Fibroblast of lung (primary cell): ENCODE measurements at regions not wholly inside any gene's neighbourhood (a gene's known extent, or its start where the extent isn't known, plus 50 kb on each side); places are given as distances from the start of the nearest gene placed in this dataset.

Source experiments
- DNase-seq, 2 donors: peaks; one replicate each; pipeline versions ENCODE4 v3.0.0 to v3.0.0-alpha.2; 2010; ENCODE audit warnings: low read depth in 2 of 2
- H2AFZ ChIP-seq: 2 replicates; pipeline ENCODE4 v1.5.1; 2012; ENCODE audit warnings: low read length, control low read depth, inconsistent platforms
- H3K27ac ChIP-seq: 2 replicates; pipeline ENCODE4 v1.5.1; 2011; ENCODE audit warnings: low read length, control low read depth; ENCODE audit not compliant: insufficient read depth
- H3K27me3 ChIP-seq: 2 replicates; pipeline ENCODE4 v1.5.1; 2011; ENCODE audit warnings: mild to moderate bottlenecking, low read length; ENCODE audit not compliant: control insufficient read depth, insufficient read depth
- H3K36me3 ChIP-seq: 2 replicates; pipeline ENCODE4 v1.5.1; 2011; ENCODE audit warnings: low read length; ENCODE audit not compliant: control insufficient read depth, insufficient read depth
- H3K4me1 ChIP-seq: 2 replicates; pipeline ENCODE4 v1.5.1; 2011; ENCODE audit warnings: low read length; ENCODE audit not compliant: control insufficient read depth, insufficient read depth; ENCODE audit errors: extremely low read depth
- H3K4me2 ChIP-seq: 2 replicates; pipeline ENCODE4 v1.5.1; 2011; ENCODE audit warnings: low read length, control low read depth; ENCODE audit not compliant: insufficient read depth; ENCODE audit errors: extremely low read depth
- H3K4me3 ChIP-seq, 4 experiments: fragments of 200-600 bp in 1 of 4; sonication (generic) in 1 of 4; replicated peaks in 1 of 4; 2 replicates each; pipeline ENCODE4 v1.5.1; 2011 to 2016; ENCODE audit warnings: low read length in 4 of 4, low read depth in 3 of 4, mild to moderate bottlenecking in 3 of 4, control low read depth in 2 of 4, inconsistent platforms in 1 of 4, mixed read lengths in 1 of 4; ENCODE audit not compliant: insufficient read depth in 1 of 4; ENCODE audit errors: control extremely low read depth in 1 of 4
- H3K79me2 ChIP-seq: 2 replicates; pipeline ENCODE4 v1.5.1; 2012; ENCODE audit warnings: mild to moderate bottlenecking, low read length, inconsistent platforms; ENCODE audit not compliant: control insufficient read depth, insufficient read depth
- H3K9ac ChIP-seq: 2 replicates; pipeline ENCODE4 v1.5.1; 2011; ENCODE audit warnings: mild to moderate bottlenecking, low read length, control low read depth; ENCODE audit not compliant: insufficient read depth
- H3K9me3 ChIP-seq: 2 replicates; pipeline ENCODE4 v1.5.1; 2012; ENCODE audit warnings: low read depth, low read length; ENCODE audit not compliant: control insufficient read depth, insufficient read depth
- H4K20me1 ChIP-seq: 2 replicates; pipeline ENCODE4 v1.5.1; 2011; ENCODE audit warnings: low read length; ENCODE audit not compliant: control insufficient read depth, insufficient read depth; ENCODE audit errors: extremely low read depth
- CTCF ChIP-seq, 2 donors: IDR thresholded peaks in 1 of 2; conservative IDR thresholded peaks in 1 of 2; 1 replicate in 1 of 2; 2 replicates in 1 of 2; pipeline ENCODE4 v1.5.1; 2011 to 2012; ENCODE audit warnings: low read length in 2 of 2, control low read depth in 1 of 2, inconsistent platforms in 1 of 2, low read depth in 1 of 2, mild to moderate bottlenecking in 1 of 2
- EZH2 ChIP-seq: IDR thresholded peaks from 2 replicates; pipeline ENCODE4 v1.5.1; 2012; ENCODE audit warnings: low read length, control low read depth, mild to moderate bottlenecking; ENCODE audit errors: missing control alignments

GRCh38 chr10:8487346-8487745 is 432.9 kb downstream of the GATA3 start:
- no peaks in the 10 kb centered on the region for H3K36me3 ChIP-seq
- H3K79me2 ChIP-seq = no peaks in the 10 kb centered on the region
- no peak overlapping the region for H3K27ac ChIP-seq
- no peak overlapping the region for H3K4me3 ChIP-seq
- no peak overlapping the region for H3K9ac ChIP-seq
- H2AFZ ChIP-seq = no peak overlapping the region
- no peak for TF ChIP-seq EZH2
- TF ChIP-seq CTCF (conservative IDR thresholded peaks at IDR 0.05 in 1 of 2, IDR thresholded peaks at IDR 0.05 in 1 of 2; ENCODE audit: low read depth in 1 of 2, low read length in 2 of 2) = no peak
- H4K20me1 ChIP-seq = no peaks in the 10 kb centered on the region
- H3K4me1 ChIP-seq = no peaks in the 10 kb centered on the region
- no peaks in the 10 kb centered on the region for H3K27me3 ChIP-seq
- H3K9me3 ChIP-seq = no peaks in the 10 kb centered on the region
- H3K4me2 ChIP-seq = no peak overlapping the region
- DNase-seq = no peak

- H4K20me1 ChIP-seq = no peaks in the 10 kb centered on the region
- H3K4me3 ChIP-seq = no peak overlapping the region
- H3K4me1 ChIP-seq = no peaks in the 10 kb centered on the region
- no peak overlapping the region for H3K27ac ChIP-seq
- TF ChIP-seq EZH2 (no peak), CTCF (conservative IDR thresholded peaks at IDR 0.05 in 1 of 2, IDR thresholded peaks at IDR 0.05 in 1 of 2; ENCODE audit: low read depth in 1 of 2, low read length in 2 of 2) (no peak)
- no peaks in the 10 kb centered on the region for H3K36me3 ChIP-seq
- no peaks in the 10 kb centered on the region for H3K27me3 ChIP-seq
- no peak for DNase-seq
- no peak overlapping the region for H3K9ac ChIP-seq
- no peaks in the 10 kb centered on the region for H3K9me3 ChIP-seq
- no peaks in the 10 kb centered on the region for H3K79me2 ChIP-seq
- H3K4me2 ChIP-seq = no peak overlapping the region
- no peak overlapping the region for H2AFZ ChIP-seq
Observed at GRCh38 chr10:8489232-8489631, 434.7 kb downstream of the GATA3 start.

- no peaks in the 10 kb centered on the region for H3K4me1 ChIP-seq
- no peak overlapping the region for H3K4me3 ChIP-seq
- H3K9ac ChIP-seq = no peak overlapping the region
- no peaks in the 10 kb centered on the region for H3K79me2 ChIP-seq
- no peak for DNase-seq
- TF ChIP-seq EZH2 (no peak), CTCF (conservative IDR thresholded peaks at IDR 0.05 in 1 of 2, IDR thresholded peaks at IDR 0.05 in 1 of 2; ENCODE audit: low read depth in 1 of 2, low read length in 2 of 2) (no peak)
- H3K27me3 ChIP-seq = no peaks in the 10 kb centered on the region
- H3K4me2 ChIP-seq = no peak overlapping the region
- no peaks in the 10 kb centered on the region for H4K20me1 ChIP-seq
- H2AFZ ChIP-seq = no peak overlapping the region
- no peaks in the 10 kb centered on the region for H3K9me3 ChIP-seq
- no peak overlapping the region for H3K27ac ChIP-seq
- H3K36me3 ChIP-seq = no peaks in the 10 kb centered on the region
Observed at GRCh38 chr10:8489823-8490222, 435.3 kb downstream of the GATA3 start.
